Suprapubic skin (tissue), 4 donors: ENCODE measurements at regions not wholly inside any gene's neighbourhood (a gene's known extent, or its start where the extent isn't known, plus 50 kb on each side); places are given as distances from the start of the nearest gene placed in this dataset.

Experiments
- DNase-seq, 2 donors: peaks; one replicate each; pipeline ENCODE4 v3.0.0-alpha.2; 2019; ENCODE audit warnings: low spot score in 2 of 2
- H3K27ac ChIP-seq: fragments of 200-600 bp; sonication (generic); one replicate; pipeline ENCODE4 v1.5.1; 2019
- H3K27me3 ChIP-seq: fragments of 200-600 bp; sonication (generic); one replicate; pipeline ENCODE4 v1.5.1; 2019
- H3K36me3 ChIP-seq: fragments of 200-600 bp; sonication (generic); one replicate; pipeline ENCODE4 v1.5.1; 2019
- H3K4me1 ChIP-seq: fragments of 200-600 bp; sonication (generic); one replicate; pipeline ENCODE4 v1.5.1; 2019
- H3K4me3 ChIP-seq: fragments of 200-600 bp; sonication (generic); one replicate; pipeline ENCODE4 v1.5.1; 2019; ENCODE audit warnings: mild to moderate bottlenecking
- H3K9me3 ChIP-seq: fragments of 200-600 bp; sonication (generic); one replicate; pipeline ENCODE4 v1.5.1; 2019
- EP300 ChIP-seq: sonication (generic); formaldehyde crosslinking; IDR thresholded peaks from one replicate; pipeline ENCODE4 v1.6.1; 2017; ENCODE audit warnings: antibody characterized with exemption
- POLR2A ChIP-seq, 2 donors: fragments of 450-650 bp; IDR thresholded peaks; one replicate each; pipeline ENCODE4 v1.6.1; 2017; ENCODE audit warnings: antibody characterized with exemption in 2 of 2, mild to moderate bottlenecking in 2 of 2, moderate library complexity in 2 of 2
- POLR2AphosphoS5 ChIP-seq, 3 donors: sonication (generic); formaldehyde crosslinking; IDR thresholded peaks; one replicate each; pipeline ENCODE4 v1.6.1; 2017; ENCODE audit warnings: antibody characterized with exemption in 3 of 3
- WGBS: methylation state at CpG from one replicate; pipeline ENCODE4 v1.1.5; 2018; 5-methylcytosine and 5-hydroxymethylcytosine counted together
- TF ChIP-seq, protein P1 (sequence below), 2 donors: fragments of 200-600 bp in 1 of 2; fragments of 450-650 bp in 1 of 2; sonication (generic) in 1 of 2; IDR thresholded peaks; one replicate each; pipeline ENCODE4 v1.5.1; 2016 to 2019; ENCODE audit warnings: antibody characterized with exemption in 2 of 2, mild to moderate bottlenecking in 1 of 2, moderate library complexity in 1 of 2

DNA sequence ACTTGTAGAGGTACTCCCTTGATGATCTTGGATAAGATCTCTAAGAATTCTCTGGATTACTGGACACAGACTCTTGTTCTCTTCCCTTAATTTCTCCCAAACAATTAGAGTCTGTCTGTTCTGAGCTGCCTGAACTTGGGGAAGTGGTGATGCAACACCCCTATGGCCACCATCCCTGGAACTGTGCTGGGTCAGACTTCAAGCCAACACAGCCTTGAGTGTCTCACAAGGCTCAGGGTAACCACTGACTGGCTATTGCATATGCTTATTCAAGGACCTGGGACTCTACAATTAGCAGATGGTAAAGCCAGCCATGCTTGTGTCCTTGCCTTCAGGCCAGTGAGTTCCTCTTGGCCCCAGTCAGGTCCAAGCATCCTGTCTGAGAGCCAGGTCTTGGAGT lies 504.5 kb downstream of the MAN2A1 start:
- H3K4me3 ChIP-seq = no peak overlapping the region
- H3K27ac ChIP-seq = no peak overlapping the region
- DNase-seq = no peak
- TF ChIP-seq EP300 (no peak), POLR2A (IDR thresholded peaks at IDR 0.05) (no peak), POLR2AphosphoS5 (IDR thresholded peaks at IDR 0.05) (no peak)
- TF ChIP-seq, protein P1, sequence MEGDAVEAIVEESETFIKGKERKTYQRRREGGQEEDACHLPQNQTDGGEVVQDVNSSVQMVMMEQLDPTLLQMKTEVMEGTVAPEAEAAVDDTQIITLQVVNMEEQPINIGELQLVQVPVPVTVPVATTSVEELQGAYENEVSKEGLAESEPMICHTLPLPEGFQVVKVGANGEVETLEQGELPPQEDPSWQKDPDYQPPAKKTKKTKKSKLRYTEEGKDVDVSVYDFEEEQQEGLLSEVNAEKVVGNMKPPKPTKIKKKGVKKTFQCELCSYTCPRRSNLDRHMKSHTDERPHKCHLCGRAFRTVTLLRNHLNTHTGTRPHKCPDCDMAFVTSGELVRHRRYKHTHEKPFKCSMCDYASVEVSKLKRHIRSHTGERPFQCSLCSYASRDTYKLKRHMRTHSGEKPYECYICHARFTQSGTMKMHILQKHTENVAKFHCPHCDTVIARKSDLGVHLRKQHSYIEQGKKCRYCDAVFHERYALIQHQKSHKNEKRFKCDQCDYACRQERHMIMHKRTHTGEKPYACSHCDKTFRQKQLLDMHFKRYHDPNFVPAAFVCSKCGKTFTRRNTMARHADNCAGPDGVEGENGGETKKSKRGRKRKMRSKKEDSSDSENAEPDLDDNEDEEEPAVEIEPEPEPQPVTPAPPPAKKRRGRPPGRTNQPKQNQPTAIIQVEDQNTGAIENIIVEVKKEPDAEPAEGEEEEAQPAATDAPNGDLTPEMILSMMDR (IDR thresholded peaks at IDR 0.05) = no peak
- no peaks in the 10 kb centered on the region for H3K27me3 ChIP-seq
- H3K36me3 ChIP-seq = no peaks in the 10 kb centered on the region
- H3K9me3 ChIP-seq = no peaks in the 10 kb centered on the region
- H3K4me1 ChIP-seq = no peaks in the 10 kb centered on the region

DNA sequence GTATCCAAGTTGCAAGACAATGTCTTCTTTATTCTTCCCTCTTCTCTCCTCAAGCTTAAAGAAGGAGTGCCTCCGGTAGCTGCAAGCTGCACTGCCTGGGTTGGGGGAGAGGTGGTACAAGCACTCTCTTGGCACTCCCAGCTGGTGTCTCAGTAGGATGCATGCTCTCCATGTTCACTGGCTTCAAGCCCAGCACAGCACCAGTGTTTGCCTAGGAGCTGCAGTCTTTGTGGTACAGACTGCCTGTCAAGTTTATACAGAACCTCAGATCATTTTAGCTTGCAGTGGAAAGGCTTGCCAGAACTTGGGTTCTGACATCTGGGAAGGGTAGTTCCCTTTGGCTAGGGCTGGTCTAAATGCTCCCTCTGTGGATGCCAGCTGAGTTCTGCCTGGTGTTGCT lies 505.6 kb downstream of the MAN2A1 start:
- peaks cover 4% of the 10 kb centered on the region for H3K9me3 ChIP-seq
- no peak overlapping the region for H3K27ac ChIP-seq
- no peaks in the 10 kb centered on the region for H3K27me3 ChIP-seq
- 50% methylated on average over 1 of the region's 1 CpG for WGBS
- H3K4me1 ChIP-seq = no peaks in the 10 kb centered on the region
- no peak for DNase-seq
- no peak overlapping the region for H3K4me3 ChIP-seq
- no peaks in the 10 kb centered on the region for H3K36me3 ChIP-seq
- TF ChIP-seq EP300 (no peak), POLR2A (IDR thresholded peaks at IDR 0.05) (no peak), POLR2AphosphoS5 (IDR thresholded peaks at IDR 0.05) (no peak)
- TF ChIP-seq, protein P1 (IDR thresholded peaks at IDR 0.05) = no peak

DNA sequence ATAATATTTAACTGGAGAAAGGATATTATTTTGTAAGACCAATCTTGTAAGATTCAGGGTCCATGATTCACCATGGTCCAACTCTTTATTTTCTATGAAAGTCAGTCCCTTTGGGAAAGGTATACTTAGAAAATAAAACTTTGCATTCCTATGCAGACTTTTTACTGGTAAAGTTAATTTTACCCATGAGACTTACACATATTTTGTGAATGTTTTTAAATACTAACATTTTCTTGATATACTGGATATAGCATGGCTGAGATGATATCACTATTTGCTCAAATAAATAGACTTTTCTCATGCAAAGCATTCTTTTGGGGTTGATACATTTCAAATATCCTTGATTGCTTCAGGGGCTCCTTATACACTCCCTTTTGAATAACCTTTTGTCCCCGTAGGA lies 512.1 kb downstream of the MAN2A1 start:
- Histone ChIP-seq H3K4me1 (no peaks in the 10 kb centered on the region), H3K27me3 (no peaks in the 10 kb centered on the region), H3K36me3 (no peaks in the 10 kb centered on the region), H3K4me3 (no peak overlapping the region), H3K9me3 (peaks cover 7% of the 10 kb centered on the region), H3K27ac (no peak overlapping the region)
- TF ChIP-seq POLR2AphosphoS5 (IDR thresholded peaks at IDR 0.05) = no peak
- no peak for TF ChIP-seq POLR2A (IDR thresholded peaks at IDR 0.05)
- TF ChIP-seq EP300 = no peak
- TF ChIP-seq, protein P1 (IDR thresholded peaks at IDR 0.05) = no peak
- WGBS = 42% methylated on average over 1 of the region's 1 CpG
- no peak for DNase-seq

DNA sequence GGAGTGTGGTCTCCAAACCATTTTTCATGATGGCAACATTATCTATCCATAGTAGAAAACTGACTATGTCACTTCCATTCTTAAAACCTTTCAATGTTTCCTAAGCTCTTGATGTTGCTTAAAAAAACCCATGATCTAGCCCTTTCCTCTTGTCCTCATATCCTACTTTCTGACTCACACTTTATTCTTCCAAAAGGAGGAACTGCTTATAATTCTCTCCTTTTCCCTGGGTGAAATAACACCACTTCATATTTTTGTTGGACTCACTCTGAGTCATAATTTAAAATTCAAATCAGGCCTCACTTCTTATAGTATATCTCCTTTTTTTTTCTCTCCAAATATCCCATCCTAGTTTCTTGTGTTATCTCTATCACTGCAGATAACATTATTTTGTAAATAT lies 513.9 kb downstream of the MAN2A1 start:
- no peak for DNase-seq
- H3K27me3 ChIP-seq = no peaks in the 10 kb centered on the region
- H3K4me3 ChIP-seq = no peak overlapping the region
- TF ChIP-seq, protein P1 (IDR thresholded peaks at IDR 0.05) = no peak
- no peak for TF ChIP-seq POLR2AphosphoS5 (IDR thresholded peaks at IDR 0.05)
- no peak for TF ChIP-seq POLR2A (IDR thresholded peaks at IDR 0.05)
- TF ChIP-seq EP300 = no peak
- peaks cover 7% of the 10 kb centered on the region for H3K9me3 ChIP-seq
- no peak overlapping the region for H3K27ac ChIP-seq
- H3K4me1 ChIP-seq = no peaks in the 10 kb centered on the region
- no peaks in the 10 kb centered on the region for H3K36me3 ChIP-seq

DNA sequence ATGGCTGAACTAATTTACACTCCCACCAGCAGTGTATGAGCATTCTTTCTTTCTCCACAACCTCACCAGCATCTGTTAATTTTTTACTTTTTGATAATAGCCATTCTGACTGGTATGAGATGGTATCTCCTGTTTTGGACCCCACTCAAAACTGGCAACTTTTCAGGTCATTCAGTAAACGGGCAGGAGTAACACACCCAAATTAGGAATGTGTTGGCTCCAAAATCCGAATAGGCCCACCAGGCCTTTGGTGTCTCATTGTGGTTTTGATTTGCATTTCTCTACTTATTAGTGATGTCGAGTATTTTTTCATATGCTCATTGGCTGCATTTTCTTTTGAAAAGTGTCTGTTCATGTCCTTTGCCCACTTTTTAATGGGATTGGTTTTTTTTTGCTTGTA lies 517.1 kb downstream of the TMEM232 start:
- Histone ChIP-seq H3K27me3 (no peaks in the 10 kb centered on the region), H3K4me1 (no peaks in the 10 kb centered on the region), H3K9me3 (peaks cover 6% of the 10 kb centered on the region), H3K4me3 (no peak overlapping the region), H3K27ac (no peak overlapping the region), H3K36me3 (no peaks in the 10 kb centered on the region)
- no peak for TF ChIP-seq EP300
- TF ChIP-seq, protein P1 (IDR thresholded peaks at IDR 0.05) = no peak
- no peak for TF ChIP-seq POLR2AphosphoS5 (IDR thresholded peaks at IDR 0.05)
- TF ChIP-seq POLR2A (IDR thresholded peaks at IDR 0.05) = no peak
- 62% methylated on average over 3 of the region's 3 CpGs for WGBS
- DNase-seq = no peak
